ENCODE measurements at regions not wholly inside any gene's neighbourhood (a gene's known extent, or its start where the extent isn't known, plus 50 kb on each side); places are given as distances from the start of the nearest gene placed in this dataset.

DNA sequence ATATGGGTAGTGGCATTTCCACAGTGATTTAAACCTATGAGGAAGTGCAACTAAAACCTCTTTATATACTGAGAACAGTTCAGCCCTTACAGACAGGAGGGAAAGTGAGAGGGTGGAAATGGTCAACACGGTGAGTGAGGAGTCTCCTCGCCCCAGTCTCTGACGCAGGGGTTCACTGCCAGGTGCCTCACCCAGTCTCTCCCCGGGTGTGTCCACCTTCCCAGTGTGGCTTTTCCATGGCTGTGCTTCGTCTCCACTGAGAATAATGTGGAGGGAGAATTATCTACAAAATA is 116.6 kb upstream of the TOP3B start:
- DNase-seq (ENCODE audit: extremely low read depth in 1 of 2, low read depth in 1 of 2): no peak

DNA sequence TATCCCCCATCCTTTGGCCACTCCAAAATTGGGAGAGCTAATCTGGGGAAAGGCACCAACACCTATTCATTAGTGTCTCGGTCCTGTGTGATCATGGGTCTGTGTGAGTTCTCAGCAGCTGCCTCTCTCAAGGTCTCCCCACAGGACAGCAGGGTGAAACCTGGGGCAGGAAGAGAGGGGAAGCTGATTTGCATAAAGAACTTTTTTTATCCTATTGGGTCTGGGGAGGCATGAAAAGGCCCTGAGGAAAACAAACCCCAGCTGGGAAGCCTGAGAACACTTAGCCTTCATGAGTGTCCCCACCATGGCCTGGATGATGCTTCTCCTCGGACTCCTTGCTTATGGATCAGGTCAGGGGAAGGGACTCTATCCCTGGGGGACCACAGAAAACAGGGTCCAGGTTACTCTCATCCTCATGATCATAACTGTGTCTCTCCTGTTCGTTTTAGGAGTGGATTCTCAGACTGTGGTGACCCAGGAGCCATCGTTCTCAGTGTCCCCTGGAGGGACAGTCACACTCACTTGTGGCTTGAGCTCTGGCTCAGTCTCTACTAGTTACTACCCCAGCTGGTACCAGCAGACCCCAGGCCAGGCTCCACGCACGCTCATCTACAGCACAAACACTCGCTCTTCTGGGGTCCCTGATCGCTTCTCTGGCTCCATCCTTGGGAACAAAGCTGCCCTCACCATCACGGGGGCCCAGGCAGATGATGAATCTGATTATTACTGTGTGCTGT is 116.0 kb upstream of the TOP3B start:
- DNase-seq (ENCODE audit: extremely low read depth in 1 of 2, low read depth in 1 of 2): no peak

DNA sequence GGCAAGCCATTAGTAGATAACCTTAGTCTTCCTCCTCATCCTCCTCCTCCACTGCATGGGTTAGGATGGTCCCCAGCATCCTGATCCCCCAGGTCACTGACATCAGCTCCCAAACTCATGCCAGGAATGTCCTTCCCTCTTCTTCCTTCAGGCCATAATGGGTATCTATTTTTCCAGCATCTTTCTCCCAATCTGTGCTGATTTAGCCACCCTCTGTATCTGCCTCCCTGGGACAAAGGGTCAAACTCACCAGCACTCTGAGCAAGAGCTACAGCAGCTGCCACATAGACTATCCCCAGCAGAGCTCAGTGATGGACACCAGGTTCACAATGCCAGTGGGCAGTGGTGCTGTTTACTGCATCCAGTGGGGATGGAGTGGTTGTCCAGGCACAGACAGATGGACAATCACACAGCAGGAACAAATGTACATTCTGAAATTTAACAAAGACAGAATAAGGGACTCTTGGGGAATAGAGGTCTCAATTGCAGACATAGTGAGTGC is 115.2 kb upstream of the TOP3B start:
- no peak for DNase-seq (ENCODE audit: extremely low read depth in 1 of 2, low read depth in 1 of 2)

DNA sequence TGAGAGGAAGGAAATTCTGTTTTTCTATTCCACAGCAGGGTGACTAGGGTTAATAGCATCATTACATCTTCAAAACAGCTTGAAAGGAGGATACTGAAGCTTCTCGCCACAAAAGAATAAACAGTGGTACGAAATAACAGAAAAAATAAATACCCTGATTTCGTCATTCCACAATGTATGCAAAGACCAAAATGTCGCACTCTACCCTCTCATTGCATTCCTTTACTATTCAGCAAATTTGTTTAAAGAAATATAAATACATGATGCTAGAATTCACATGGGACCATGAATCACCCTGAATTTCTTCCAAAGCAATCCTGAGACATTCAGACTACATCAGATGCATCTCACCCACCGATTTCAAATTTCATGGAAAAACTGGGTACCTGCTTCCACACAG is 112.3 kb upstream of the TOP3B start:
- DNase-seq (ENCODE audit: extremely low read depth in 1 of 2, low read depth in 1 of 2): no peak

DNA sequence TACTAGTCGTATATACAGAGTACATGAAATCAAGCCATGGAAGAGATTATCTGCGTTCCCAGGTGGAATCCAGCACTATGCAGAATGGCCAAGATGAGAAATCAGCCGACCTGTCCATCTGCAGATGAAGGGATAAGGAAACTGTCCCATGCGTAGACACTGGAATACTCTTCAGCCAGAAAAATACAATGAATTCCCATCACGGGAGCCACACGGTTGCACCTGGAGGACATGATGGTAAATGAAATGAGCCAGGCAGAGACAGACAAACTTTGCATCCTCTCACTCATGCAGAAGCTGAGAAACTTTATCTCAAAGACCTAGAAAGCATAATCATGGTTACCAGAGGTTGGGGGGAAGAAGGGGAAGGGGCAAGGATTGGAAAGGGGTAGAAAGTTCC is 111.9 kb upstream of the TOP3B start:
- no peak for DNase-seq (ENCODE audit: extremely low read depth in 1 of 2, low read depth in 1 of 2)

DNA sequence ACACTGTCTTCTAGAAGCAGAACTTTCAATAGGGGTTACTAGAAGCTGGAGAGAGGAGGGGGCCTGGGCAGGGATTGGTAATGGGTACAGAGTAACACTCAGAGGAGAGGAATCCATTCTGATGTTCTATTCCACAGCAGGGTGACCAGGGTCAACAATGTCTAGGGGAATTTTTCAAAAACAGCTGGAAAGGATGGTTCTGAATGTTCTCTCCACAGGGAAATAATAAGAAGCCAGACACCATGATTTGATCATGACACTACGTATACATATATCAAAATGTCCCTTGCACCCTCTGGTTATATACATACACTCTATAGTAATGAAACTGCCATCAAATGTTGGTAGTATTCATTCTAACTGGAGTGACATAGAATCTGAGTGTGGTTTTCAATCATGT is 111.2 kb upstream of the TOP3B start:
- no peak for DNase-seq (ENCODE audit: extremely low read depth in 1 of 2, low read depth in 1 of 2)

DNA sequence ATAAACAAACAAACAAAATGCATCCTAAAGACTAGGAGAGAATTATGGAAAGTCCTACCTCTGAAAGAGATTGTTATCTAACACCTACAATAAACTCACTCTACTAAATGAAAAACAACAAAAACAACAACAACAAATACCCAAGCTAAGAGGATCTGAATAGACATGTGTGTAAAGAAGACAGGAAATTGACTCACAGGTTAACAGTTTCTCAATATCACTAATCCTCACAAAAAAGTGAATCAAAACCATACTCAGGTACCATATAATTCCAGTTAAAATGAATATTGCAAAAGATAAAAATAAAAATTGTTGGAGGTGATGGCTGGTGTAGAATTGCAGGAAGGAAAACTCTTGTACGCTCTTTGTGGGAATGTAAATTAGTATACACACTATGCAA is 110.4 kb upstream of the TOP3B start:
- DNase-seq (ENCODE audit: extremely low read depth in 1 of 2, low read depth in 1 of 2): no peak

DNA sequence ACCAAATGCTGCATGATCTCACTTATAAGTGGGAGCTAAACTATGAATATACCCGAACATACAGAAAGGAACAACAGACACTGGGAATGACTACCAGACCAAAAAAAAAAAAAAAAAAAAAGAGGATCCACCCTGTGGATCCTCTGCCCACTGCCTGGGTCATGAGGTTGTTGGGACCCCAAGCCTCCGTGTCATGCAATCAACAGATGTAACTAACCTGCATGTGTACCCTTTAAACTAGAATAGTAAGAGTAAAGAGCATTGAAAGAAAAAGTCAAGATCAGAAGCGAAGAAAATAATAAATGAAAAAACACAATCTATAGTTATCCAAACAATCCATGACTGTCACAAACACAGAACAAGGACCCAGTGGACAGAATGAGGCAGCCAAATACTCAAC is 109.5 kb upstream of the TOP3B start:
- DNase-seq (ENCODE audit: extremely low read depth in 1 of 2, low read depth in 1 of 2): no peak

DNA sequence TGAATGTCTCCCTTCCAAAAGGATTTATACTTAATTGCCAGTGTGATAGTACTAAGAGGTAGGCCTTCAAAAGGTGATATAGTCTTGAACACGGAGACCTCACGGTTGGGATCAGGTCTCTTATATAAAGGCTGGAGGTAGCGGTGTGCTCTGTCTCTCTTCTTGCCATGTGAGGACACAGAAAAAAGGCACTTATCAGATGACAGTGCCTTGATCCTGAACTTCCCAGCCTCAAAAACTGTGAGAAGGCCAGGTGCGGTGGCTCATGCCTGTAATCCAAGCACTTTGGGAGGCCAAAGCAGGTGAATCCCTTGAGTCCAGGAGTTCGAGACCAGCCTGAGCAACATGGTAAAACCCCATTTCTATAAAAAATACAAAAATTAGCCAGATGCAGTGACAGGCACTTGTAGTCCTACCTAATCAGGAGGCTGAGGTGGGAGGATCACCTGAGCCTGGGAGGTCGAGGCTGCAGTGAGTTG is 108.9 kb upstream of the TOP3B start:
- DNase-seq (ENCODE audit: extremely low read depth in 1 of 2, low read depth in 1 of 2): no peak

DNA sequence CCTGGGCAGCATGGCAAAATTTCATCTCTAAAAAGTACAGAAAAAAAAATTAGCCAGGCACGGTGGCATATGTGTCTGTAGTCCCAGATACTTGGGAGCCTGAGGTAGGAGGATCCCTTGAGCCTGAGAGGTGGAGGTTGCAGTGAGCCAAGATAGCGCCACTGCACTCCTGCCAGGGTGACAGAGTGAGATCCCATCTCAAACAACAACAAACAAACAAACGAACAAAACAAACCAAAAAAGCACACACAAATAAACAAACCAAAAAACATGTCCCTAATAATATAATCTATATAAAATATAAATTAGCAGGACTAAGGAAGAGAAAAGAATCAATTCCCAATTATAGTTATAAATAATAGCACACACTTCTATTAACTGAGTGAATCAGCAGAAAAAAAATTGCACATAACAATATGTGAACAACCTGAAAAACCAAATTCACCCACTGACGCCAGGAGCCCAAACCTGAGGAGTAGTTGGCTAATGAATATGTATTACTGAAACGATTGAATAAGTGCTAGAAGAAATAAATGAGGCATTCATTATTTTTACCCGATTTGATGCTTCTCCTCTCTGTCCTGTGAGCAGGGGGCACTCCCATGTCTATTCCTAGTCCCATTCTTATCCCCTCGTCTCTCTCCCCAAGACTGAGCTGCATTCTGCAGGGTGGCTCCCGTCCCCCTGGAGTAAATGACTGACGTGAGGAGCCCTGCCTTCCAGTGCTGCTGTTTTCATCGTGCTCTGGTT is 108.2 kb upstream of the TOP3B start:
- DNase-seq (ENCODE audit: extremely low read depth in 1 of 2, low read depth in 1 of 2): no peak

DNA sequence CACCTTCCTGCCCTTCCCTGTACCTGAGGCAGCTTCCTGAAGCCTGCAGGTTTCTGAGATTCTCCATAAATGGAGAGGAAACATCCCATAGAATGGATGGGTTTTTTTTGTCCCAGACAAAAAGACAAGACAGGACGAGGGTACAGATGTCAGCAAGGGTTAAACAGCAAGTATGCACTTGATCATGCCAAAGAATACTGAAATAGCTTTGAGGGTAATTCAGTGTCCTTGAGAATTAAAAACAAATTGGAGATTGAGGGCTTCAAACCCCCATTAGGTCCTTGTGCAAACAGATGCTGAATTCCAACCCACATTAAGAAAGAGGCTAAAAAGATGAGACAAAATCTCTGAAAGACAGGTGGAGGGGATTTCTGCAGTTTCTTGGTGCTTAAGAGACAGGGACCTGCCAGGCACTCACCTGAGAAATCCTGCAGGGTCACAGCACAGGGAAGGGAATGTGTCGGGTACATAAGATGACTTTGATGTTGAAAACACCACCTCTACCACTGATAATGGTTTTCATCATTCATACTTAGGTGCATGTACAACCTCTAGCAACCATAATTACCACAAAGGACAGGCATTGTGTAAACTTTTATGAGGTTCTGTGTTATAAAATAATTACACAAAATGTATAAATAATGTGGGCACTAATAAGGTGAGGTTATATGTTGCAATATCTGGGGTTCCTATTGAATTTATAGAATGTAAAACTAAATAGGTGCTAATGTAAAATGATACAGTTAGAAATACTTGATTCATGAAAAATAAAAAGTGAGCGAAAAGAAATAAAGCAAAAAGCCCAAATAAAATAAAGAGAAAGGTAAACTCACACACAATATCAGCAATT is 107.1 kb upstream of the TOP3B start:
- DNase-seq (ENCODE audit: extremely low read depth in 1 of 2, low read depth in 1 of 2): no peak

DNA sequence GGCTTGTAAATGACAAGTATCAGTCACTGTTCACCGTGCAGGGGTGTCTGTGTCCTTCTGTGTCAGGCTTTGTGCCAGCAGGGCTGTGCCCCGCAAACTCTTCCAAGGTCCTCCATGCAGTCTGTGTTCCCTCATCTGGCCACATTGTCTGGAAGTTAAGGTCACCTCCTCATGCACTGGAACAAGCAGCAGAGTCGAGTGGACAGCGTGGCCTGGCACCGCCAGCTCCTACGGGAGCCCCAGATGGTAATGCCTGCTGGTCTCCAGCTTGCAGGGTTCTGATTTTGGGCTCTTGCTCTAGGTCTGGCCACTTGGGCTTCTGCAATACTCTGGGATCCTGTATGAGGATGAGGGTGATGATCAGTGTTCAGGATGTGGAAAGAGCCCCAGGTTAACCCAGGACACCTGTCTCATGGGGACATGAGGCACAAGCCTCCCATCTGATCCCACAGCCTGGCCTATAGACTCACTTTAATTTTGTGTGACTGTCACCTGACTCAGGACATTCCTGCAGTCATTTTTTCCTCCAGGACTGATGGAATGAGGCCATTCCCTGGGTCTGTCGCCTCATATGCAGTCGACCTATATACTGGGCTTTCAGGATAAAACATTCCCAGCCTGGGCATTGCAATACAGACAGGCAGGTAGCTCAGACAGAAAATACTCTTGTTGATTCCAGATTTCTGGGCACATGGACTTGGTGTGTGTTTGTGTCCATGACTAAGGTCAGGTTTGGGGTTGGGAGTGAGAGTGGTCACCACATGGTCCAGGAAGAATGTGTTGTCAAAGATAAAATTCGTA is 106.3 kb upstream of the TOP3B start:
- DNase-seq (ENCODE audit: extremely low read depth in 1 of 2, low read depth in 1 of 2): no peak

DNA sequence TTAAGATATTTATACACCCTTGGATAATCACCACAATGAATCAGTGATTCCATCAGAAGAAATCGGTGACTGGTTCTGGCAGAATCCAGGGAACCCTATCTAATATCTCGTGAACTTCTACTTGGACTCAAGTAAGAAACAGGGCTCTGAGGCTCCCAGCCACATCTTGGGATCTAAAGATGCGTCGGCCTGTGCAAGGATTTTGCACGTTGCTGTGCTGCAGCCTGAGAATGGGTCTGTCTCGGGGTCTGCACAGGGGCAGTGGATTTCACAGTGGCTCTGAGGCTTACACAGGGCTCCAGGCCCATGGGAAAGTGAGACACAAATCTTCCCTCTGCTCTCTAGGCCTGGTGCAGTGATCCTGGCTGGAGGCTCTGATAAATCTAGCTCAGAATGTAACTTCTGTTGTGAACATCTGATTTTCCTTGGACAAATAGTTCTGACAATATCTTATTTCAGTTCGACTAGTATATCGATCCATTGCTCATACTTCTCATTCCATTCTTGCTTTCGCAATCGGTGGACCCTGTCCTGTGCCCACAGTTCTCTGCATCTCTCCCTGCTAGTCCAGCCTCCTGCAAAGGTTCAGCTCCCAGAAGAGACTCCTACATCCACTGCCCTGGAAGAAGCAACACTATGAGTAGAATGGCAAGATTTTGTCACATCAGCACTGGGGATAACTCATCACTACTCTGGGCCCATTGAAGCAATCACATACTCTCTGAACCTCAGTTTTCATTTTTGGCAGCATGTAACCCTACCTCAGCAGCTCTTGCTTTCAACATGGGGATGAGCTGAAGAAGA is 105.5 kb upstream of the TOP3B start:
- no peak for DNase-seq (ENCODE audit: extremely low read depth in 1 of 2, low read depth in 1 of 2)

DNA sequence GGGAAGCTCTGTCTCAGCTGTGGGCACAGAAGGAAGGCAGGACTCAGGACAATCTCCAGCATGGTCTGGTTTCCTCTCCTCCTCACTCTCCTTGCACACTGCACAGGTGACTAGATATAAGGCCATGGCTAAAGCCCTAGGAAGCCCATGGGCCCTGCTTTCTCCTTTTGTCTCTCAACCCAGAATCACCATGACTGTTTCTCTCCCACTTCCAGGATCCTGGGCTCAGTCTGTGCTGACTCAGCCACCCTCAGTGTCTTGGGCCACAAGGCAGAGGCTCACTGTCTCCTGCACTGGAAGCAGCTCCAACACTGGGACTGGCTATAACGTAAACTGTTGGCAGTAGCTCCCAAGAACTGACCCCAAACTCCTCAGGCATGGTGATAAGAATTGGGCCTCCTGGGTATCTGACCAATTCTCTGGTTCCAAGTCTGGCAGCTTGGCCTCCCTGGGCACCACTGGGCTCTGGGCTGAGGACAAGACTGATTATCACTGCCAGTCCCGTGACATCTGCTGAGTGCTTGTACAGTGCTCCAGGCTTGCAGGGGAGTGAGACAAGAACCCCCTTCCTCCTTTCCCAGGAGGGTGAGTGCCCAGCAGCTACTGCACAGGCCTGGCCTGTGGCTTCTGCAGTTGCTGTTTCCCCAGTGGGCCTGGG is 104.0 kb upstream of the TOP3B start:
- no peak for DNase-seq (ENCODE audit: extremely low read depth in 1 of 2, low read depth in 1 of 2)

DNA sequence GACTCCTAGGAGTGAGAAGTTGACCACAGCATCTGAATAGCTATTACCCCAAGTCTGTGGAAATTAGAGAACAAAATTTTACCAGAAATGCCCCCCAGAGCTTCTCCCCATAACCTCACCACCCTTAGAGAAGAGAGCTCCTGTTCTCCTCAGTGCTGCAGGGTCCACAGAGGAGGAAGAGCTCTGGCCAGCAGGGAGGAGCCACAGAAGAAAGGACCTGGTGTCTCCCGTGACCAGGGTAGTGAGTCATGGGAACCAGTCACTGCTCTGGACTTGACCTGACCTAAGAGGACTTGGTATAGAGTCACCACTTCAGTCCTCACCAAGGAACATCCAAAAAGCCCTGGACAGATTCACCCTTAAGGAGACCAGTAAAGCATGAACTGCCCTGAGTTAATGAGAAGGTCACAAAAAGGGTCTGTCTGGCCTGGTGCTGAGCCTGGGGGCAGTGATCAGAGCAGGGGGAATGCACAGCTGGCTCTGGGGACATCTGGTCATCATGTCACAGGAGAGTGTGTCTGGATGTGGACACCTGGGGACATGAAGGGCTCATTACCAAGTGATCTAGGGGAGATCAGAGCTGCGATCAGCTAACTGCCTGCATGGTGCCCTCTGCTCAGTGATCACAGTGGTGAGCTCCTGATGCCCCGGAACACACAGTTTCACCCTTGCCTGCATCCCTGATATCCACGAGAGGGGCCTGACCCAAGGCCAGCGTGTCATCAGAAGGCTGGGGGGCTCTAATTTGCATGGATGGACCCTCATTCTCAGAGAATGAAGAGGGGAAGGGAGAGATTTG is 103.3 kb upstream of the TOP3B start:
- no peak for DNase-seq (ENCODE audit: extremely low read depth in 1 of 2, low read depth in 1 of 2)

DNA sequence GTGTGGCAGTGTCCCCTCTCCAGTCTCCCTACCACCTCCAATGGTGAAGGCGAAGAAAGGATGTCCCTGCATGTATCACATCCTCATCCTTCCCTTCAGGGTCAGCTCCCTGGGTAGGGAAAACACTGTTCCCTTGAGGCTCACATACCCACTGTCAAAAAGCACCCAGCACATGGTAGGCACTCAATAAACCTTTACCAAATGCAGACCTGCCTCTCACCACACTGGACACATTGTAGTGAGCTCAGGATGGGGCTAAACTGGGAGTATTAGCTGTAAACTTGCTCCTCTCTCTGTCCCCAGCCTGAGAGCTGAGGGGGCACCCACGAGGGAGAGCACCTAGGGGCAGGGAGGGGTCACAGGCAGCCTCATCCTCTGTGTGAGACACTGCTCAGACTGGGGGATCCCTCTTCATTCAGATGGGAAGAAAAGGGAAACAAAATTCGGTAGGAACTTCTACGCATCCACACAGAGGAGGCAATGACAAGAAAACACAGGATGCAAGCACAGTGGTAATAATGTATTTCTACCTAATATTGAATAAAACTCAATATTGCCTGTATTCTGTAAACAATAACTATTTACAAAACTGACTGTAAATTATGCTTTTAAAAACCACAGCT is 101.6 kb upstream of the TOP3B start:
- DNase-seq (ENCODE audit: extremely low read depth in 1 of 2, low read depth in 1 of 2): no peak

DNA sequence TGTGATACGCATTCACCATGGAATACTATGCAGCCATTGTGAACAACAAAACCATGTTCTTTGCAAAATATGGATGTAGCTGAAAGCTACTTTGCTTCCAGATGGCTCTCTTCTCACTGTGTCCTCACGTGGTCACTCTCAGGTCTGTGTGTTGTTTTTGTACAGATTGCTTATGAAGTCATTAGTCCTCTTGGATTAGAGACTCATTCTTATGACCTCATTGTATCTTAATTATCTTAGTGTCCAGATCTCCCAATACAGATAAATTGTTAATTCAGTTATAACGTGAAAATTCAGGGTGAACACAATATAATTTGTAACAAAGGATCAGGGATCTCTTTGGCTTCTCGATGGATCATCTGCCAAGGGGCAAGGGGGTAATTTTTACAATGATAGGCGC is 100.4 kb upstream of the TOP3B start:
- DNase-seq (ENCODE audit: extremely low read depth in 1 of 2, low read depth in 1 of 2): no peak

DNA sequence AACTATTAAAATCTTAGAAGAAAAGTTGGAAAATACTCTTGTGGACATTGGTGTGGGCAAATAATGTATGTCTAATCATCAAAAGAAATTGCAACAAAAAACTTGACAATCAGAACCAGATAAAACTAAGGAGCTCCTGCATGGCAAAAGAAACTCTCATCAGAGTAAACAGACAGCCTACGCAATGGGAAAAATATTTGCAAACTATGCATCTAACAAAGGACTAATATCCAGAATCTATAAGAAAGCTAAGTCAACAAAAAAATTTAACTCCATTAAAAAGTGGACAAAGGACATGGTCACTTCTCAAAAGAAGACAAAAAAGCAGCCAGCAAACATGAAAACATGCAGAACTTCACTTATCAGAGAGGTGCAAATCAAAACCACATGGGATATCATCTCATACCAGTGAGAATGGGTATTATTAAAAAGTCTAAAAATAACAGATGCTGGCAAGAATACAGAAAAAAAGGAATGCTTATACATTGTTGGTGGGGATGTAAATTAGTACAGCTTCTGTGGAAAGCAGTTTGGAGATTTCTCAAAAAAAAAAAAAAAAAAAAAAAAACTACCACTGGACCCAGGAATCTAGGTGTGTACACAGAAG is 99.7 kb upstream of the TOP3B start:
- DNase-seq (ENCODE audit: extremely low read depth in 1 of 2, low read depth in 1 of 2): no peak
